ENCODE measurements at regions not wholly inside any gene's neighbourhood (a gene's known extent, or its start where the extent isn't known, plus 50 kb on each side); places are given as distances from the start of the nearest gene placed in this dataset.
"Not testable (repeated sequence)": the region's sequence is repeated elsewhere in the genome, so short reads cannot be mapped to it uniquely, and the experiment has no call there.

GRCh38 chr2:129004940-129005490 is 686.3 kb upstream of the HS6ST1 start:
- no peak for DNase-seq

GRCh38 chr2:129006135-129006886 is 687.6 kb upstream of the HS6ST1 start:
- no peak for DNase-seq

- no peak for DNase-seq
Measured at GRCh38 chr2:129006901-129007300, 688.2 kb upstream of the HS6ST1 start.

DNA sequence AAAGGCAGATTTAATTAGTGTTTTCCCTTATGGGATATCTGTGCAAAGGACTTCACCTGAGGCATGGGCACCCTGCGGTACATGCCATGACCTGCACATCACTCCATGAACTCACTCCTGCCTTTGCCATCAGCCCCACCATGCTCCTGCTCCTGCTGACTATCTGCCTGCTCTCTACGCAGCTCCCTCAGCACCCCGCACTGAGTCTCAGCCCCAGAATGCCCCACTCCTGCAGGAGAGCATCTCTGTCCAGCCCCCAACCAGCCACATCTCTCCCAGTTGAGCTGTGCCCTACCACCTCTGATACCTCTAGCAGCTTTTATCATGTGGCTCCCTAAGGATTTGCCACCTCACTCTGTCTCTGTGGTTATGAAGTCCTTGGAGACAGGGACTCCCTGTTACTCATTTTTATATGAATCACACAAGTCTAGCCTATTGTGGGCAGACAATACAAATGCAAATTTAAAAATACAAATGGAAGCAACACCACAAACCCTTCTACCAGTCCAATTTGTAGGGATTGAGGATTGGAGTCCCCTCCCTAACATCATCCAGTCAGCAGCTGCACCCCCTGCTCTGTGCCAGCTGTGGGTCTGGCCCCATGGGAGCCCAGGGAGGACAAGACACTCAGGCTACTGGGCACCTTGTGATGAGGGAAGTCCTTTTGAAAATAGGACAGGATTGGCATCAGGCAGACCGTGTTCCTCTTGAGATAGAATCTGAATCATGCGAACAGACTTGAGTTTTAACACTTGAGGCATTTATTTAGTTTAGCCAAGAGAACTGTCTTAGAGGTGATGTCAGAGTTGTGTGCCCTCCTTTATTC is 689.6 kb upstream of the HS6ST1 start:
- DNase-seq = no peak

- no peak for DNase-seq
Measured at GRCh38 chr2:129008881-129009554, 690.4 kb upstream of the HS6ST1 start.

DNA sequence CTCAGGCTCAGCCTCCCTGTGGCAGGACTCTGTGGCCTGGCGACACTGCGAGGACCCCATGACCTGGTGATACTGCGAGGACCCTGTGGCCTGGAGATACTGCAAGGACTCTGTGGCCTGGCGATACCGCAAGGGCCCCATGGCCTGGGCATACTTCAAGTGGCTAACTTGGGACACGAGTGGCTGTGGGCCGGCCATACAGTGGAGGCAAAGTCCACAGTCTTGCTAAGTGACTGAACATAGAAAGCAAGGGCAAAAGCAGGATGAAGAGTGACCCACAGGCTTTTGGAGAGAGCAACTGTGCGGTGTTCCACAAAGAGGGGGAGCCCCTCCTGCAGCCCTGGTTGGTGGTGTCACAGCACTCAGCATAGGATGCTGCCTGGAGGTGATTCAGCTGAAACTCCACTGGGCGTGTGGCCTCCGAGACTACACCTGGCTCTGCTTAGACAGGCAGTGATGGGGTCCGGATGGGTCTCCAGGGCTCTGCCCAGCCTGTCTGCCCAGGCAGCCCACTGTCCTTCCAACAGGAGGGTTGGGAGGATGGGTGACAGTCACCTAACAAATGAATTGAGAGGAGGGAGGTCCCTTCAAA is 691.0 kb upstream of the HS6ST1 start:
- DNase-seq = no peak

DNA sequence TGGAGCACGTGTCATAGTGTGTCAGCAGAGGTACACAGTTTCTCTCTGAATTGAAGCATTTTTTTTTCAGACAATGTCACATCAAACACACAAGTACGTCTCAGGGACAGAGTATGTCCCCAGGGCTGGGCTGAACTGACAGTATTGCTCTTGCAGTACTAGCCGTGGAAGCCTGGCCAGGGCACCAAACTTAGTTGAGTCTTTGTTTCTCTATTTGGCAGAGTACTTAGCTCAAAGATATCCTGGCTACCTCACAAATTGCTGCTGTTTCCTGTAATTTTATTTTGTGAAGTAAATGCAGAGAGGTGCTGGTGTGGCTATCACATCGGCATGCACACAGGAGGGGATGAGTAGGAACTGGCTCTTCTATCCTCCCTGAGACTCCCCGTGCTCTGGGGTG is 691.6 kb upstream of the HS6ST1 start:
- no peak for DNase-seq

GRCh38 chr2:129011466-129012061 is 692.9 kb upstream of the HS6ST1 start:
- no peak for DNase-seq

DNA sequence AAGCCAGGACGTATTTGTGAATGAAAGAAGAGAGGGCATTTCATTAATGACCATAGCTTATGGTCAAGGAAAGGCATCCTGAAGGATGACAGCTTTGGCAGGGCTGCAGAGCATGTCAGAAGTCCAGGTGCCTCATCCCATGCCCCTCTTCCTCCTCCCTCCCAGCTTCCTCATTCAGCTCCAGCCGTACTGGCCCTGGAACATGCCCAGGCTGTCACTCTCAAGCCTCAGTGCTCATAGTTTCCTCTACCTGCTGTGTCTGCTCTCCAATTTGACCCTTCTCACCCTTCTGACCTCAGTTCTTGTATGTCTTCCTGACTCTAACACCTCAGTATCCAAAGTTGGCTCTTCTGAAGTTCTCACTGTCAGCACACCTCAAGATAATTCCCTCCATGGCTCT is 695.8 kb upstream of the HS6ST1 start:
- DNase-seq = no peak

GRCh38 chr2:129015397-129016285 is 697.0 kb upstream of the HS6ST1 start:
- DNase-seq = no peak

- DNase-seq = no peak
Measured at GRCh38 chr2:129016972-129017371, 698.3 kb upstream of the HS6ST1 start.

DNA sequence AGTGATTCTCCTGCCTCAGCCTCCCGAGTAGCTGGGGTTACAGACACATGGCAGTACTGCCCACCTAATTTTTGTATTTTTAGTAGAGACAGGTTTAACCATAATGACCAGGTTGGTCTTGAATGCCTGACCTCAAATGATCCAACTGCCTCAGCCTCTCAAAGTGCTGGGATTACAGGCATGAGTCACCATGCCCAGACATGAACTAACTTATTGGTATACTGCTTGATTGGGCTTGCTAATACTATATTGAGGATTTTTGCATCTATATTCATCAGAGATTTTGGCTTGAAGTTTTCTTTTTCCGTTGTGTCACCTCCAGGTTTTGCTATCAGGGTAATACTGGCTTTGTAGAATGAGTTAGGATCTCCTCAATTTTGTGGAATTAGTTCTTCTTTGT is 706.1 kb upstream of the HS6ST1 start:
- DNase-seq = no peak

DNA sequence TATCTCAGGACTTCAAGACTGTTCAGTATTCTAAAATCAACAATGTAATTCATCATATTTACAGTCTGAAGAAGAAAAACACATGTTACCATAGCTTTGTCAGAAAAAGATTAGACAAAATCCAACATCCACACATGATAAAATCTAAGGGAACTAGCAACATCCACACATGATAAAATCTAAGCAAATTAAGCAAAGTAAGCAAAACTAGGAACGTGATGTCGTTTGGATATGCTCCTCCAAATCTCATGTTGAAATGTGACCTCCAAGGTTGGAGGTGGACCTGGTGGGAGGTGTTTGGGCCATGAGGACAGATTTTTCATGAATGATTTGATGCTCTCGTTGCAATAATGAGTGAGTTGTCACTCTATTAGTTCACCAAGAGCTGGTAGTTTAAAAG is 717.3 kb upstream of the HS6ST1 start:
- no peak for DNase-seq

DNA sequence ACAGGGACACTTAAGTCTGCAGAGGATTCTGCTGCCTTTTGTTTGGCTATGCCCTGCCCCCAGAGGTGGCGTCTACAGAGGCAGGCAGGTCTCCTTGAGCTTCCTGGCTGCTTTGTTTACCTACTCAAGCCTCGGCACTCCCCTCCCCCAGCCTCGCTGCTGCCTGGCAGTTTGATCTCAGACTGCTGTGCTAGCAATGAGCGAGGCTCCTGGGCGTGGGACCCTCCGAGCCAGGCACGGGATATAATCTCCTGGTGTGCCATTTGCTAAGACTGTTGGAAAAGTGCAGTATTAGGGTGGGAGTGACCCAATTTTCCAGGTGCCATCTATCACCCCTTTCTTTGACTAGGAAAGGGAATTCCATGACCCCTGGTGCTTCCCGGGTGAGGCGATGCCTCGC is 725.0 kb upstream of the HS6ST1 start:
- not testable (repeated sequence) for DNase-seq

DNA sequence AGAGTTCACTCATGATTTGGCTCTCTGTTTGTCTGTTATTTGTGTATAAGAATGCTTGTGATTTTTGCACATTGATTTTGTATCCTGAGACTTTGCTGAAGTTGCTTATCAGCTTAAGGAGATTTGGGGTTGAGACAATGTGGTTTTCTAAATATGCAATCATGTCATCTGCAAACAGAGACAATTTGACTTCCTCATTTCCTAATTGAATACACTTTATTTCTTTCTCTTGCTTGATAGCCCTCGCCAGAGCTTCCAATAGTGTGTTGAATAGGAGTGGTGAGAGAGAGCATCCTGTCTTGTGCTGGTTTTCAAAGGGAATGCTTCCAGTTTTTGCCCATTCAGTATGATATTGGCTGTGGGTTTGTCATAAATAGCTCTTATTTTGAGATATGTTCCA is 727.8 kb upstream of the HS6ST1 start:
- DNase-seq = not testable (repeated sequence)

- DNase-seq = no peak
Measured at GRCh38 chr2:129050101-129050500, 731.4 kb upstream of the HS6ST1 start.

- DNase-seq = no peak
Measured at GRCh38 chr2:129055242-129055641, 736.6 kb upstream of the HS6ST1 start.

DNA sequence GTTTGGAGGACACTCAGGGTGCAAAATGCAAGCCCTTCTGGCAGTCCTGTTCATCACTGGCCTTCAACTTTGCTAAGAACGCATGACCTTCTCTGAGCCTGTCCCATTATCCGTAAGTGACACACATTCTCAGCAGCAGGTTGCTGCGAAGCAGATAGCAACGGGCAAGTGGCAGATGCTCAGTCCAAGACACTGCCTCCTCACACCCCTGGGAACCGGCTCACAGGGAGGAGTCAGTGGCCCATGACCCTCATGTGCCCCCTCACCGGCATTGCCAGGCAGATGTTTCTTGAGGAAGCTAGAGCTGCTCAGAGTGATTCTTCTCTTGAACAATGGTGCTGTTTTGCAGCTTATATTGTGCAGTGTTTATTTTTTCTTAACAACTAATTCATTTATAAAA is 737.2 kb upstream of the HS6ST1 start:
- DNase-seq = no peak

GRCh38 chr2:129056309-129056958 is 737.8 kb upstream of the HS6ST1 start:
- DNase-seq = no peak

GRCh38 chr2:129056959-129057317 is 738.3 kb upstream of the HS6ST1 start:
- no peak for DNase-seq

DNA sequence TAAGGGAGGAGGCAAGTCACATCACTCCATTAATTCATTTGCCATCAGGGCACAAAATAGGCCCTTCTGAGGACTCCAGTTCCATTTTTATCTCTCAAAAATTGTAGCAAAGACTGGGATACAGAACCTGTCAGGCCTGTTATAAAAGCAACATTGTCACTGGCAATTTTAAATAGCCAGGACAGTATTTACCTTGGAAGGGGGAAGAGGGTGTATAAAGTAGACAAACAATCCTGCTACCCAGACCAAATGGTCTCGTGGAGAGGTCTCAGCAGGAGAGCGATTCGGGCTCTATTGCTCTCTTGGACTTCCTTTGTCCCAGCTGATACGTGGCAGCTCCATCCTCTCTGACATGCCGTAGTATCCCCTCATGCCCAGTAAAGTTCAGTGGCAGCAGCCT is 740.3 kb upstream of the HS6ST1 start:
- no peak for DNase-seq

Data from CD4-positive, alpha-beta T cell treated with Interleukin-6 for 4 hours (primary cell).